Astrocyte of the spinal cord (primary cell): ENCODE measurements at regions not wholly inside any gene's neighbourhood (a gene's known extent, or its start where the extent isn't known, plus 50 kb on each side); places are given as distances from the start of the nearest gene placed in this dataset.
"Not testable (repeated sequence)": the region's sequence is repeated elsewhere in the genome, so short reads cannot be mapped to it uniquely, and the experiment has no call there.

Experiments
- DNase-seq: peaks from one replicate; pipeline ENCODE4 v3.0.0; 2011; ENCODE audit warnings: low read depth, low spot score
- H3K4me3 ChIP-seq: 2 replicates; pipeline ENCODE4 v1.5.1; 2011; ENCODE audit warnings: low read depth, mild to moderate bottlenecking, low read length, moderate library complexity
- in situ Hi-C: cut with HindIII; loops from 2 replicates; pipeline ENCODE4 v1.10.0; 2017; ENCODE audit warnings: low sequenced_read_pairs
- TF ChIP-seq, protein P1 (sequence below): IDR thresholded peaks from 2 replicates; pipeline ENCODE4 v1.5.1; 2012; ENCODE audit warnings: low read depth, mild to moderate bottlenecking, low read length, inconsistent platforms

DNA sequence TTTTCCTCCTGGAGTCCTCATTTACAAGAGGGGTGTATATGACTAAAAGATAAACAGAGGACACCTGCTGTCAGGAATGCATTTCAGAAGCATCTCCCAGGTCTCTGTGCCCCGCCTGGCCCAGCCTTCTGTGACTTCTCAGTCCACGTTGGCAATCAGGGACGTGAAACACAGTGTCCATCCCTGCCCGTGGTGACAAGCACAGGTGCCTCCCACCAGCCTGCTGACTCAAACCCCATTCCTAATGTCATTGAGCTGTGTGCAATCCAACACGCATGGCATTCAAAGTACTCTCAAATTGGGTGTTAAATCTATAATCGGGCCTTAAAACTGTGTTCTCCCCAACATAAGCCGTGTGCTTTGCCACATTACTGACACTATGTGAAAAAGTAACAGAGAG is 343.2 kb downstream of the EIPR1 start:
- TF ChIP-seq, protein P1, sequence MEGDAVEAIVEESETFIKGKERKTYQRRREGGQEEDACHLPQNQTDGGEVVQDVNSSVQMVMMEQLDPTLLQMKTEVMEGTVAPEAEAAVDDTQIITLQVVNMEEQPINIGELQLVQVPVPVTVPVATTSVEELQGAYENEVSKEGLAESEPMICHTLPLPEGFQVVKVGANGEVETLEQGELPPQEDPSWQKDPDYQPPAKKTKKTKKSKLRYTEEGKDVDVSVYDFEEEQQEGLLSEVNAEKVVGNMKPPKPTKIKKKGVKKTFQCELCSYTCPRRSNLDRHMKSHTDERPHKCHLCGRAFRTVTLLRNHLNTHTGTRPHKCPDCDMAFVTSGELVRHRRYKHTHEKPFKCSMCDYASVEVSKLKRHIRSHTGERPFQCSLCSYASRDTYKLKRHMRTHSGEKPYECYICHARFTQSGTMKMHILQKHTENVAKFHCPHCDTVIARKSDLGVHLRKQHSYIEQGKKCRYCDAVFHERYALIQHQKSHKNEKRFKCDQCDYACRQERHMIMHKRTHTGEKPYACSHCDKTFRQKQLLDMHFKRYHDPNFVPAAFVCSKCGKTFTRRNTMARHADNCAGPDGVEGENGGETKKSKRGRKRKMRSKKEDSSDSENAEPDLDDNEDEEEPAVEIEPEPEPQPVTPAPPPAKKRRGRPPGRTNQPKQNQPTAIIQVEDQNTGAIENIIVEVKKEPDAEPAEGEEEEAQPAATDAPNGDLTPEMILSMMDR: no peak
- no peak for DNase-seq
- no peak overlapping the region for H3K4me3 ChIP-seq
- in situ Hi-C loops: no loop called here

DNA sequence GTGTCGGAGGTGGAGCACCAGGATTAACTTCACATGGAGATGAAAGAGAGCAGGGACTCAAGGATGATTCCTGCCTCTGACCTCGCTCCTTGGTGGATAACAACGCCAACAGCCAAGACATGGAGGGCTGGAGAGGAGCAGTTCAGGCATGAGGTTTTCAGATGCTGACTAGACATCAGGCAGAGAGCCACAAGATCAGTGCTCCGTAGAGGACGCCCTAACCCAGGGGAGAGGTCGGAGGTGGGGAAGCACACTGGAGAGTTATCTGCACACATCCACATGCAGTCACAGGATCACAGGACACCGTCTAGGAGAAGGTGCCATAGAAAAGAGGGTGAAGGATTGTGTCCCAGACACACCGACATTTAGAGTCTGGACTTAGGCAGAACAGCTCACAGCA is 344.3 kb downstream of the EIPR1 start:
- in situ Hi-C loops: no loop called here
- H3K4me3 ChIP-seq: no peak overlapping the region
- DNase-seq: no peak
- TF ChIP-seq, protein P1: no peak

DNA sequence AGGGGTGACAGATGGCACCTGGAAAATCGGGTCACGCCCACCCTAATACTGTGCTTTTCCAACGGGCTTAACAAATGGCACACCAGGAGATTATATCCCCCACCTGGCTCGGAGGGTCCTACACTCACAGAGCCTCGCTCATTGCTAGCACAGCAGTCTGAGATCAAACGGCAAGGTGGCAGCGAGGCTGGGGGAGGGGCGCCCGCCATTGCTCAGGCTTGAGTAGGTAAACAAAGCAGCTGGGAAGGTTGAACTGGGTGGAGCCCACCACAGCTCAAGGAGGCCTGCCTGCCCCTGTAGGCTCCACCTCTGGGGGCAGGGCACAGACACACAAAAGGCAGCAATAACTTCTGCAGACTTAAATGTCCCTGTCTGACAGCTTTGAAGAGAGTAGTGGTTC is 346.8 kb downstream of the EIPR1 start:
- H3K4me3 ChIP-seq, in situ Hi-C loops, DNase-seq: not testable (repeated sequence)

DNA sequence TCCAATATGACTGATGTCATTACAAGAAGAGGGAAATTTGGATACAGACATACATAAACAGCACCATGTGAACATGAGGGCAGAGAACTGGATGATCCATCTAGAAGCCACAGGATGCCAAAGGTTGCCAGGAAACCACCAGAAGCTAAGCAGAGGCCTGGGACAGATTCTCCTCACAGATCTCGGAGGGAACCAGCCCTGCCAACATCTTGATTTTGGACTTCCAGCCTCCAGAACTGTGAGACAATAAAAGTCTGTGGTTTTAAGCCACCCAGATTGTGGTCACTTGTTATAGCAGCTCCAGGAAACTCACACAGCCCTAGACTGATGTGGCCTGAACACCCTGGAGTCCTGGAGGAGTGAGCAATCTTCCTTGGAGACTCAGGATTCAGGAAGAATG is 351.6 kb downstream of the EIPR1 start:
- TF ChIP-seq, protein P1: no peak
- no peak overlapping the region for H3K4me3 ChIP-seq
- in situ Hi-C loops: no loop called here
- no peak for DNase-seq

DNA sequence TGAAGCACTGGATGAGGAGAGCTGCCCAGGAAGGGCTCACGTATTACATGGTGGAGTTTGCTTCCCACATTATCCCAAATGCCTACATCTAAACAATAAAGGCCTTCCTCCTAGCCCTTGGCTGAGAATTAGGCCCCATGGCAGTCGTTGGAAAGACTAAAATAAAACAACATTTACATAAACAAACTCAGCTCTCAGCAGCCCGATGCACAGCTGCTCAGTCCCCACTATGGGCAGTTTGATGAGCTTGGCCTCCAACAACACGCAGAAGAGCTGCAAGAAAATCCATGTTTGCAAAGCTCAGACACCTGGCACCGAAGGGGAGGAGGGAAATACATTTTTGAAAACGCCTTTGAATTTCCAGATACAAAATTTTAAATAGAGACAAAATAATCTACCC is 352.4 kb downstream of the EIPR1 start:
- in situ Hi-C loops: no loop called here
- no peak for DNase-seq
- TF ChIP-seq, protein P1: no peak
- no peak overlapping the region for H3K4me3 ChIP-seq

DNA sequence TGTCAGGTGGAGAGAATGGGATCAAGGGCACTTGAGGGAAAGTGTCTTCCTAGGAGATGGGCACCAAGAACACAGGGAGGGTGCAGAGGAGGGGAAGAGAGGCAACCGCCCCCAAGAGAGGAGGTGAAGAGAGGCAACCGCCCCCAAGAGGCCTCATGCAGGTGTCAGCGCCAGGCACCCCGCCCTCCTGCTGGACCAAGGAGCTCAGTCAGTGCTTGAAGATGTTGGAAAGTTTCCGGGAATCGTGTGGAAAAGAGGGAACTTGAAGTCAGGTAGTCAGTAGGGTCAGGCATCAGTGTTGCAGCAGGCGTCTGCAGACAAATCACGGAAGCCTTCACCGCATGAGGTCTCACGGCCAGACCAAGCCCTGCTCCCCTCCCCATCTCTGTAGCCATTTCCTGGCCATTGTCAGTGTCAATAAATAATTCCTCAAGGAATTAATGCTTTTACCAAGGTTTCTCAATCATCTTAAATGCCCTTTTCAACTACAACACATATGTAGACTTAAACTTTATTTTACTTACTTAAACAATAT is 353.1 kb downstream of the EIPR1 start:
- in situ Hi-C loops: no loop called here
- TF ChIP-seq, protein P1: no peak
- no peak for DNase-seq
- H3K4me3 ChIP-seq: no peak overlapping the region

DNA sequence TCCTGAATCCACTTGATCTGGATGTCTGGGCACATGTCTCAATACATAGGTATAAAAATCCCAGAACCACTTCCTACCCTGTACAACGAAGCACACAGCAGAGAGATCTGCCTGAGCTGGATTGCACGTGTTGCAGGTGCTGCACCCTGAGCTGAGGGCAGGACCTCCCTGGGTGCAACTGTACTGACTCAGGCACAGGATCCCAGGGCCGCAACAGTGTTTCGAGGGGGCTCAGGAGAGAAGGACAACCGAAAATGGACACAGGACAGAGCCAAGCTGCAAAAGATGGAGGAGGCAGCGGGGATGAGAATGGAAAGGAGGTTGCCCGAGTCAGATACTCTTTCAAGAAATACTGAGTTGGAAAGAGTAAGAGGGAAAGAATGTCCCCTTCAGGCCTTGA is 354.1 kb downstream of the EIPR1 start:
- in situ Hi-C loops: no loop called here
- H3K4me3 ChIP-seq: no peak overlapping the region
- DNase-seq: no peak
- TF ChIP-seq, protein P1: no peak
